HepG2 (cell line): ENCODE measurements at regions not wholly inside any gene's neighbourhood (a gene's known extent, or its start where the extent isn't known, plus 50 kb on each side); places are given as distances from the start of the nearest gene placed in this dataset.

Experiments
- CHCHD3 ChIP-seq: sonication (generic); formaldehyde crosslinking; IDR thresholded peaks from 2 replicates; pipeline ENCODE4 v1.8.0; 2022; ENCODE audit warnings: mild to moderate bottlenecking, missing genetic modification reagents, moderate library complexity
- ESRRA ChIP-seq: sonication (generic); formaldehyde crosslinking; IDR thresholded peaks from 2 replicates; pipeline ENCODE4 v1.5.1; 2020; ENCODE audit warnings: mild to moderate bottlenecking, low read depth, missing genetic modification reagents
- HNRNPLL ChIP-seq: fragments of 200-400 bp; formaldehyde crosslinking; IDR thresholded peaks from 2 replicates; pipeline ENCODE4 v1.6.1; 2017; ENCODE audit warnings: mild to moderate bottlenecking, low read depth, low read length; ENCODE audit not compliant: poor library complexity, severe bottlenecking
- KDM5A ChIP-seq: fragments of 200-600 bp; sonication (generic); IDR thresholded peaks from 2 replicates; pipeline ENCODE4 v1.7.0; 2018; ENCODE audit warnings: antibody characterized with exemption, mild to moderate bottlenecking, low read length, borderline replicate concordance
- NFAT5 ChIP-seq: sonication (generic); formaldehyde crosslinking; IDR thresholded peaks from 2 replicates; pipeline ENCODE4 v1.4.0; 2020; ENCODE audit warnings: missing genetic modification reagents
- PCBP2 ChIP-seq: fragments of 200-400 bp; formaldehyde crosslinking; optimal IDR thresholded peaks from 2 replicates; pipeline ENCODE3; 2018; ENCODE audit warnings: low read length, low read depth; ENCODE audit not compliant: poor library complexity, severe bottlenecking
- SETDB1 ChIP-seq: sonication (generic); formaldehyde crosslinking; IDR thresholded peaks from 2 replicates; pipeline ENCODE4 v1.5.1; 2020; ENCODE audit warnings: missing genetic modification reagents, mild to moderate bottlenecking, borderline replicate concordance
- ZHX1 ChIP-seq: sonication (generic); formaldehyde crosslinking; IDR thresholded peaks from 2 replicates; pipeline ENCODE4 v1.8.1; 2022; ENCODE audit warnings: low read depth, mild to moderate bottlenecking, missing genetic modification reagents
- ZKSCAN1 ChIP-seq: fragments of 150-350 bp; IDR thresholded peaks from 2 replicates; pipeline ENCODE4 v1.6.1; 2014; ENCODE audit warnings: low read length
- ZMAT5 ChIP-seq: sonication (generic); formaldehyde crosslinking; IDR thresholded peaks from 2 replicates; pipeline ENCODE4 v1.5.0; 2020; ENCODE audit warnings: mild to moderate bottlenecking, low read depth, missing genetic modification reagents, borderline replicate concordance
- ZNF143 ChIP-seq: sonication (generic); formaldehyde crosslinking; IDR thresholded peaks from 2 replicates; pipeline ENCODE4 v1.4.0; 2020; ENCODE audit warnings: missing genetic modification reagents
- TF ChIP-seq, protein P1 (sequence below): sonication (generic); formaldehyde crosslinking; conservative IDR thresholded peaks from 2 replicates; pipeline ENCODE4 v1.8.0; 2022; ENCODE audit warnings: low read depth, missing genetic modification reagents
- TF ChIP-seq, protein P2 (sequence below): sonication (generic); formaldehyde crosslinking; IDR thresholded peaks from 2 replicates; pipeline ENCODE4 v1.5.0; 2020; ENCODE audit warnings: mild to moderate bottlenecking, missing genetic modification reagents, moderate library complexity

GRCh38 chr14:104309657-104310369 lies 171.4 kb downstream of the KIF26A start:
- TF ChIP-seq, protein P1, sequence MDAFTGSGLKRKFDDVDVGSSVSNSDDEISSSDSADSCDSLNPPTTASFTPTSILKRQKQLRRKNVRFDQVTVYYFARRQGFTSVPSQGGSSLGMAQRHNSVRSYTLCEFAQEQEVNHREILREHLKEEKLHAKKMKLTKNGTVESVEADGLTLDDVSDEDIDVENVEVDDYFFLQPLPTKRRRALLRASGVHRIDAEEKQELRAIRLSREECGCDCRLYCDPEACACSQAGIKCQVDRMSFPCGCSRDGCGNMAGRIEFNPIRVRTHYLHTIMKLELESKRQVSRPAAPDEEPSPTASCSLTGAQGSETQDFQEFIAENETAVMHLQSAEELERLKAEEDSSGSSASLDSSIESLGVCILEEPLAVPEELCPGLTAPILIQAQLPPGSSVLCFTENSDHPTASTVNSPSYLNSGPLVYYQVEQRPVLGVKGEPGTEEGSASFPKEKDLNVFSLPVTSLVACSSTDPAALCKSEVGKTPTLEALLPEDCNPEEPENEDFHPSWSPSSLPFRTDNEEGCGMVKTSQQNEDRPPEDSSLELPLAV (CRISPR knock-in tag), result no peak
- TF ChIP-seq ZNF143 (CRISPR knock-in tag) (no peak), ZMAT5 (CRISPR knock-in tag) (no peak), ESRRA (CRISPR knock-in tag) (no peak), HNRNPLL (no peak), SETDB1 (CRISPR knock-in tag) (no peak), ZKSCAN1 (no peak), PCBP2 (no peak), ZHX1 (CRISPR knock-in tag) (no peak), CHCHD3 (no peak), KDM5A (no peak), NFAT5 (CRISPR knock-in tag) (no peak)
- TF ChIP-seq, protein P2, sequence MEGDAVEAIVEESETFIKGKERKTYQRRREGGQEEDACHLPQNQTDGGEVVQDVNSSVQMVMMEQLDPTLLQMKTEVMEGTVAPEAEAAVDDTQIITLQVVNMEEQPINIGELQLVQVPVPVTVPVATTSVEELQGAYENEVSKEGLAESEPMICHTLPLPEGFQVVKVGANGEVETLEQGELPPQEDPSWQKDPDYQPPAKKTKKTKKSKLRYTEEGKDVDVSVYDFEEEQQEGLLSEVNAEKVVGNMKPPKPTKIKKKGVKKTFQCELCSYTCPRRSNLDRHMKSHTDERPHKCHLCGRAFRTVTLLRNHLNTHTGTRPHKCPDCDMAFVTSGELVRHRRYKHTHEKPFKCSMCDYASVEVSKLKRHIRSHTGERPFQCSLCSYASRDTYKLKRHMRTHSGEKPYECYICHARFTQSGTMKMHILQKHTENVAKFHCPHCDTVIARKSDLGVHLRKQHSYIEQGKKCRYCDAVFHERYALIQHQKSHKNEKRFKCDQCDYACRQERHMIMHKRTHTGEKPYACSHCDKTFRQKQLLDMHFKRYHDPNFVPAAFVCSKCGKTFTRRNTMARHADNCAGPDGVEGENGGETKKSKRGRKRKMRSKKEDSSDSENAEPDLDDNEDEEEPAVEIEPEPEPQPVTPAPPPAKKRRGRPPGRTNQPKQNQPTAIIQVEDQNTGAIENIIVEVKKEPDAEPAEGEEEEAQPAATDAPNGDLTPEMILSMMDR (CRISPR knock-in tag), result no peak
